ENCODE measurements at regions not wholly inside any gene's neighbourhood (a gene's known extent, or its start where the extent isn't known, plus 50 kb on each side); places are given as distances from the start of the nearest gene placed in this dataset.

- Histone ChIP-seq H4K20me1 (ENCODE audit: control insufficient read depth, extremely low read depth, insufficient read depth, low read length) (no peaks in the 10 kb centered on the region), H3K27me3 (ENCODE audit: control insufficient read depth, extremely low read depth, insufficient read depth, low read length) (no peaks in the 10 kb centered on the region), H3K9ac (ENCODE audit: control insufficient read depth, extremely low read depth, insufficient read depth, low read length) (no peak overlapping the region), H3K36me3 (ENCODE audit: control insufficient read depth in 2 of 2, extremely low read depth in 1 of 2, insufficient read depth in 2 of 2, low read length in 2 of 2) (no peaks in the 10 kb centered on the region), H3K4me2 (ENCODE audit: control insufficient read depth, extremely low read depth, insufficient read depth, low read depth, low read length) (no peak overlapping the region), H3K9me3 (ENCODE audit: control insufficient read depth, low read depth, low read length) (no peaks in the 10 kb centered on the region), H3K27ac (ENCODE audit: control insufficient read depth, insufficient read depth, low read length) (no peak overlapping the region), H3K9me1 (ENCODE audit: control insufficient read depth, extremely low read depth, insufficient read depth, low read length) (no peaks in the 10 kb centered on the region), H2AFZ (ENCODE audit: control insufficient read depth, low read length) (no peak overlapping the region), H3K4me3 (ENCODE audit: control insufficient read depth in 2 of 3, extremely low read depth in 1 of 3, insufficient read depth in 2 of 3, low read depth in 1 of 3, low read length in 3 of 3) (no peak overlapping the region), H3K4me1 (ENCODE audit: control insufficient read depth, extremely low read depth, insufficient read depth, low read length) (no peaks in the 10 kb centered on the region), H3K79me2 (ENCODE audit: control insufficient read depth, insufficient read depth, low read length) (no peaks in the 10 kb centered on the region)
- FAIRE-seq (no peak), DNase-seq (ENCODE audit: low read depth, low spot score) (no peak)
- dilution Hi-C loops (cut with MboI; ENCODE audit: extremely low pct_ligation_motif_present, low sequenced_read_pairs) = no loop called here
- TF ChIP-seq CTCF (optimal IDR thresholded peaks at IDR 0.05 in 1 of 3, IDR thresholded peaks at IDR 0.05 in 1 of 3, conservative IDR thresholded peaks at IDR 0.05 in 1 of 3; ENCODE audit: extremely low read depth in 1 of 3, insufficient read depth in 2 of 3, low read length in 3 of 3) (no peak), EZH2 (IDR thresholded peaks at IDR 0.05; ENCODE audit: low read length) (no peak)
Measured at GRCh38 chr12:73947326-73948026, 590.2 kb upstream of the ATXN7L3B start.

GRCh38 chr12:73950507-73950906, 587.1 kb upstream of the ATXN7L3B start:
- FAIRE-seq = no peak

More at GRCh38 chr12:73950507-73950906, 587.1 kb upstream of the ATXN7L3B start:
- H3K4me2 ChIP-seq (ENCODE audit: control insufficient read depth, extremely low read depth, insufficient read depth, low read depth, low read length) = no peak overlapping the region
- TF ChIP-seq EZH2 (IDR thresholded peaks at IDR 0.05; ENCODE audit: low read length) = no peak
- TF ChIP-seq CTCF (optimal IDR thresholded peaks at IDR 0.05 in 1 of 3, IDR thresholded peaks at IDR 0.05 in 1 of 3, conservative IDR thresholded peaks at IDR 0.05 in 1 of 3; ENCODE audit: extremely low read depth in 1 of 3, insufficient read depth in 2 of 3, low read length in 3 of 3) = no peak
- H2AFZ ChIP-seq (ENCODE audit: control insufficient read depth, low read length) = no peak overlapping the region
- no peak for DNase-seq (ENCODE audit: low read depth, low spot score)
- no peak overlapping the region for H3K4me3 ChIP-seq (ENCODE audit: control insufficient read depth in 2 of 3, extremely low read depth in 1 of 3, insufficient read depth in 2 of 3, low read depth in 1 of 3, low read length in 3 of 3)
- H3K79me2 ChIP-seq (ENCODE audit: control insufficient read depth, insufficient read depth, low read length) = no peaks in the 10 kb centered on the region
- no peaks in the 10 kb centered on the region for H3K27me3 ChIP-seq (ENCODE audit: control insufficient read depth, extremely low read depth, insufficient read depth, low read length)
- no peaks in the 10 kb centered on the region for H3K36me3 ChIP-seq (ENCODE audit: control insufficient read depth in 2 of 2, extremely low read depth in 1 of 2, insufficient read depth in 2 of 2, low read length in 2 of 2)
- no peaks in the 10 kb centered on the region for H3K9me3 ChIP-seq (ENCODE audit: control insufficient read depth, low read depth, low read length)
- H4K20me1 ChIP-seq (ENCODE audit: control insufficient read depth, extremely low read depth, insufficient read depth, low read length) = no peaks in the 10 kb centered on the region
- H3K4me1 ChIP-seq (ENCODE audit: control insufficient read depth, extremely low read depth, insufficient read depth, low read length) = no peaks in the 10 kb centered on the region
- dilution Hi-C loops (cut with MboI; ENCODE audit: extremely low pct_ligation_motif_present, low sequenced_read_pairs) = no loop called here
- no peak overlapping the region for H3K9ac ChIP-seq (ENCODE audit: control insufficient read depth, extremely low read depth, insufficient read depth, low read length)
- H3K9me1 ChIP-seq (ENCODE audit: control insufficient read depth, extremely low read depth, insufficient read depth, low read length) = no peaks in the 10 kb centered on the region
- no peak overlapping the region for H3K27ac ChIP-seq (ENCODE audit: control insufficient read depth, insufficient read depth, low read length)

Measured in keratinocyte (primary cell).